GM23338 (cell line): ENCODE measurements at regions not wholly inside any gene's neighbourhood (a gene's known extent, or its start where the extent isn't known, plus 50 kb on each side); places are given as distances from the start of the nearest gene placed in this dataset.
A peak's percentile ranks its signal among the peaks of the same experiment; 100 is the strongest.

Experiments used
- ATAC-seq: fragments of 200-7000 bp; cut with Tn5 transposase; 3 replicates; pipeline ENCODE4 v1.9.1; 2020
- DNase-seq: peaks from one replicate; pipeline ENCODE4 v3.0.0-alpha.2; 2015; ENCODE audit warnings: low spot score
- H2AFZ ChIP-seq: fragments of 200-600 bp; sonication (generic); 2 replicates; pipeline ENCODE4 v1.8.0; 2016; ENCODE audit warnings: antibody characterized with exemption, mild to moderate bottlenecking, moderate library complexity
- H3F3A ChIP-seq: fragments of 200-600 bp; sonication (generic); replicated peaks from 2 replicates; pipeline ENCODE4 v1.8.0; 2017; ENCODE audit warnings: antibody characterized with exemption, mixed run types, low read depth
- H3K27ac ChIP-seq: fragments of 200-600 bp; sonication (generic); 2 replicates; pipeline ENCODE4 v1.6.1; 2016; ENCODE audit warnings: low read depth
- H3K27me3 ChIP-seq: fragments of 200-600 bp; sonication (generic); 2 replicates; pipeline ENCODE4 v1.8.0; 2016; ENCODE audit warnings: mild to moderate bottlenecking, mixed run types, moderate library complexity; ENCODE audit not compliant: insufficient read depth
- H3K36me3 ChIP-seq: fragments of 200-600 bp; sonication (generic); 2 replicates; pipeline ENCODE4 v1.8.0; 2016; ENCODE audit warnings: mild to moderate bottlenecking; ENCODE audit not compliant: insufficient read depth
- H3K4me1 ChIP-seq: fragments of 200-600 bp; sonication (generic); 2 replicates; pipeline ENCODE4 v1.8.0; 2016; ENCODE audit warnings: mild to moderate bottlenecking, moderate library complexity; ENCODE audit not compliant: insufficient read depth
- H3K4me2 ChIP-seq: fragments of 200-600 bp; sonication (generic); 2 replicates; pipeline ENCODE4 v1.7.1; 2017; ENCODE audit warnings: mixed run types
- H3K4me3 ChIP-seq: fragments of 200-600 bp; sonication (generic); 2 replicates; pipeline ENCODE4 v1.6.1; 2016; ENCODE audit warnings: mixed run types
- H3K79me2 ChIP-seq: fragments of 200-600 bp; sonication (generic); replicated peaks from 2 replicates; pipeline ENCODE4 v1.8.0; 2017; ENCODE audit warnings: mild to moderate bottlenecking; ENCODE audit not compliant: insufficient read depth
- H3K9me2 ChIP-seq: fragments of 200-600 bp; sonication (generic); 2 replicates; pipeline ENCODE4 v1.8.0; 2017; ENCODE audit not compliant: insufficient read depth
- H4K20me1 ChIP-seq: fragments of 200-600 bp; sonication (generic); replicated peaks from 2 replicates; pipeline ENCODE4 v1.8.0; 2017; ENCODE audit warnings: mild to moderate bottlenecking; ENCODE audit not compliant: insufficient read depth
- H3K27ac Mint-ChIP-seq: 2 replicates; pipeline ENCODE4 v1.8.0; 2020; ENCODE audit warnings: inconsistent platforms, mild to moderate bottlenecking, moderate library complexity, mixed read lengths
- H3K27me3 Mint-ChIP-seq: 3 replicates; pipeline ENCODE4 v1.8.0; 2022; ENCODE audit warnings: low read depth, mild to moderate bottlenecking, moderate library complexity, mixed read lengths, inconsistent platforms; ENCODE audit not compliant: insufficient read depth, poor library complexity
- H3K36me3 Mint-ChIP-seq: 3 replicates; pipeline ENCODE4 v1.8.0; 2021; ENCODE audit warnings: low read depth, mild to moderate bottlenecking, inconsistent platforms, moderate library complexity, mixed read lengths
- H3K4me1 Mint-ChIP-seq: 3 replicates; pipeline ENCODE4 v1.8.0; 2020; ENCODE audit warnings: mild to moderate bottlenecking, inconsistent platforms, mixed read lengths
- H3K4me3 Mint-ChIP-seq: 3 replicates; pipeline ENCODE4 v1.8.0; 2021; ENCODE audit warnings: moderate library complexity, mild to moderate bottlenecking, inconsistent platforms, mixed read lengths
- H3K9me3 Mint-ChIP-seq: 3 replicates; pipeline ENCODE4 v1.8.0; 2020; ENCODE audit warnings: moderate library complexity, mild to moderate bottlenecking, inconsistent platforms, mixed read lengths
- EZH2 ChIP-seq: fragments of 200-600 bp; sonication (generic); IDR thresholded peaks from one replicate; pipeline ENCODE4 v1.8.0; 2017; ENCODE audit warnings: antibody characterized with exemption, mild to moderate bottlenecking, low read depth; ENCODE audit not compliant: unreplicated experiment
- EZH2phosphoT487 ChIP-seq: fragments of 200-600 bp; sonication (generic); IDR thresholded peaks from one replicate; pipeline ENCODE4 v1.8.1; 2018; ENCODE audit warnings: antibody characterized with exemption; ENCODE audit not compliant: unreplicated experiment
- JUNB ChIP-seq: IDR thresholded peaks from one replicate; pipeline ENCODE4 v1.6.1; 2016; ENCODE audit warnings: antibody characterized with exemption; ENCODE audit not compliant: unreplicated experiment
- POLR2AphosphoS5 ChIP-seq: IDR thresholded peaks from 2 replicates; pipeline ENCODE4 v1.6.1; 2016; ENCODE audit warnings: antibody characterized with exemption, low read depth
- ZNF114 ChIP-seq: fragments of 250-450 bp; sonication (Bioruptor Pico); IDR thresholded peaks from 2 replicates; pipeline ENCODE4 v1.5.0; 2020; ENCODE audit warnings: mild to moderate bottlenecking, moderate library complexity
- ZNF331 ChIP-seq: fragments of 250-450 bp; sonication (Bioruptor Pico); IDR thresholded peaks from 2 replicates; pipeline ENCODE4 v1.5.0; 2020; ENCODE audit warnings: low read depth, mild to moderate bottlenecking, moderate library complexity
- TF ChIP-seq, protein P1 (sequence below), 2 experiments: fragments of 200-600 bp in 1 of 2; sonication (generic) in 1 of 2; conservative IDR thresholded peaks; 2 replicates each; pipeline versions ENCODE4 v1.5.1 to v1.6.1; 2016 to 2017; ENCODE audit warnings: antibody characterized with exemption in 2 of 2, low read depth in 2 of 2, mild to moderate bottlenecking in 2 of 2, moderate library complexity in 1 of 2

DNA sequence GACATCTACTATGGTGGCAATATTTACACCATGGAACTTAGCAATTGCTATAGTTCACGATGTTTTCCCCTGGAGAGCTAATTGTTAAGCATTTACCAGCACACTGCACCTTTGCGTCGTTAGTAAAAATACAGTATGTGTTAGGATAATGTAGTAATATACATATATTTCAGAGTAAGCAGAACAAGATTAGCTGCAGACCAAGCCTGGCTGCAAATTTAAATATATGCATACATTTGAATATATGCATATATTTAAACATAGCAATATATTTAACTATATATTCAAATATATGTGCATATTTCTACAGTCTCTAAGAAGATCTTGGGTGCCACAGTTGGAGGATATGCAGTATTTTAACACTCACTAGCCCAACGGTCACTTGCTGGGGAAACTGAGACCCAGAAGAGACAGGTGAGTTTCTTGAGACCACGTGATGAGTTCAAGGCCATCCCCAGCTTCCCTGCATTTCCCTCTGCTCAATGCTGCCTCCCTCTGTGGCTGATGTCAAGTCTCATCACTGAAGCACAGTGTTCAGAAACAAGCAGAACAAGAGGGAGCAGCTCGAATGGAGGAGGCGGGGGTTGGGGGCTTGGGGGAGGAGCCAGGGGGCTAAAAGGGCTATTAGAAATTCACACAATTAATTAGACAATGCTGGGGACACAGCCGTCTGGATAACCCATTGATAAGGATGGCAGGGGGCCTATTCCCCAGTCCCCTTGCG lies 708.0 kb downstream of the MED13L start:
- DNase-seq, result peak; percentile 18
- no peak overlapping the region for H2AFZ ChIP-seq
- no peaks in the 10 kb centered on the region for H3K9me3 Mint-ChIP-seq
- H3K36me3 Mint-ChIP-seq, result no peaks in the 10 kb centered on the region
- no peaks in the 10 kb centered on the region for H3K79me2 ChIP-seq
- ATAC-seq, result peak; percentile 77
- H3F3A ChIP-seq, result no peaks in the 10 kb centered on the region
- 0 out of 2 replicates have a peak, but pooled peaks cover 3% of the 10 kb centered on the region for H3K4me1 ChIP-seq
- H4K20me1 ChIP-seq, result no peaks in the 10 kb centered on the region
- TF ChIP-seq EZH2phosphoT487, result no peak
- TF ChIP-seq, protein P1, sequence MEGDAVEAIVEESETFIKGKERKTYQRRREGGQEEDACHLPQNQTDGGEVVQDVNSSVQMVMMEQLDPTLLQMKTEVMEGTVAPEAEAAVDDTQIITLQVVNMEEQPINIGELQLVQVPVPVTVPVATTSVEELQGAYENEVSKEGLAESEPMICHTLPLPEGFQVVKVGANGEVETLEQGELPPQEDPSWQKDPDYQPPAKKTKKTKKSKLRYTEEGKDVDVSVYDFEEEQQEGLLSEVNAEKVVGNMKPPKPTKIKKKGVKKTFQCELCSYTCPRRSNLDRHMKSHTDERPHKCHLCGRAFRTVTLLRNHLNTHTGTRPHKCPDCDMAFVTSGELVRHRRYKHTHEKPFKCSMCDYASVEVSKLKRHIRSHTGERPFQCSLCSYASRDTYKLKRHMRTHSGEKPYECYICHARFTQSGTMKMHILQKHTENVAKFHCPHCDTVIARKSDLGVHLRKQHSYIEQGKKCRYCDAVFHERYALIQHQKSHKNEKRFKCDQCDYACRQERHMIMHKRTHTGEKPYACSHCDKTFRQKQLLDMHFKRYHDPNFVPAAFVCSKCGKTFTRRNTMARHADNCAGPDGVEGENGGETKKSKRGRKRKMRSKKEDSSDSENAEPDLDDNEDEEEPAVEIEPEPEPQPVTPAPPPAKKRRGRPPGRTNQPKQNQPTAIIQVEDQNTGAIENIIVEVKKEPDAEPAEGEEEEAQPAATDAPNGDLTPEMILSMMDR (conservative IDR thresholded peaks at IDR 0.05; ENCODE audit: low read depth in 2 of 2), result peak in 1 of 2 experiments; percentile 49; a peak in 2 of 4 replicates
- no peak for TF ChIP-seq JUNB
- H3K9me2 ChIP-seq, result no peaks in the 10 kb centered on the region
- no peaks in the 10 kb centered on the region for H3K27me3 Mint-ChIP-seq
- no peak overlapping the region for H3K27ac ChIP-seq
- H3K27me3 ChIP-seq, result no peaks in the 10 kb centered on the region
- H3K36me3 ChIP-seq, result no peaks in the 10 kb centered on the region
- H3K4me3 Mint-ChIP-seq, result no peak overlapping the region
- H3K27ac Mint-ChIP-seq, result no peak overlapping the region
- peaks cover 6% of the 10 kb centered on the region for H3K4me1 Mint-ChIP-seq
- no peak overlapping the region for H3K4me2 ChIP-seq
- H3K4me3 ChIP-seq, result no peak overlapping the region

DNA sequence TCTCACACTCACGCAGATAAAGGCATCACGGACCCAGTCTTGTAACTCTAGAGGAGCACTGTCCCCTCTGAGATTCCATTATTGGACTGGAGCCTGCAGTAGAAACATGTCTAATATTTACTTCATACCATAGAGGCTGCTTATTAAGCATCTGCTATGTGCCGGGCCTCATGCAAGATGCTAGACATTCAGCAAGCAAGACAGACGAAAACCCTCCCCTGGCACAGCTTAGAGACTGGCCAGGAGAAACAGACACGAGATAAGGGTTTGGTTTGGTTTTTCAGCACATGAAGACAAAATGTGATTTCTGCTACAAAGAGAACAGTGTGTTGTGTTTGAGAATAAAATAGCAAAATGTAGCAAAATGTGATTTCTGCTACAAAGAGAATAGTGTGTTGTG lies 719.2 kb downstream of the MED13L start:
- Histone ChIP-seq H3K4me2 (no peak overlapping the region), H3K4me1 (no peaks in the 10 kb centered on the region), H3K27ac (no peak overlapping the region), H3K36me3 (no peaks in the 10 kb centered on the region), H4K20me1 (no peaks in the 10 kb centered on the region), H3K9me2 (no peaks in the 10 kb centered on the region), H3K4me3 (no peak overlapping the region), H3F3A (no peaks in the 10 kb centered on the region), H3K27me3 (no peaks in the 10 kb centered on the region), H2AFZ (no peak overlapping the region), H3K79me2 (no peaks in the 10 kb centered on the region)
- no peak for DNase-seq
- peaks cover 6% of the 10 kb centered on the region for H3K27me3 Mint-ChIP-seq
- H3K27ac Mint-ChIP-seq, result no peak overlapping the region
- no peak overlapping the region for H3K4me3 Mint-ChIP-seq
- H3K36me3 Mint-ChIP-seq, result no peaks in the 10 kb centered on the region
- no peak for ATAC-seq
- TF ChIP-seq EZH2phosphoT487 (no peak), EZH2 (no peak), ZNF114 (CRISPR knock-in tag) (no peak), POLR2AphosphoS5 (no peak), ZNF331 (CRISPR knock-in tag) (no peak)
- TF ChIP-seq, protein P1 (conservative IDR thresholded peaks at IDR 0.05; ENCODE audit: low read depth in 2 of 2), result no peak
- no peaks in the 10 kb centered on the region for H3K4me1 Mint-ChIP-seq
- H3K9me3 Mint-ChIP-seq, result peaks cover 2% of the 10 kb centered on the region; the same call in 2 of the 3 replicates
